ENCODE measurements at regions not wholly inside any gene's neighbourhood (a gene's known extent, or its start where the extent isn't known, plus 50 kb on each side); places are given as distances from the start of the nearest gene placed in this dataset.

DNA sequence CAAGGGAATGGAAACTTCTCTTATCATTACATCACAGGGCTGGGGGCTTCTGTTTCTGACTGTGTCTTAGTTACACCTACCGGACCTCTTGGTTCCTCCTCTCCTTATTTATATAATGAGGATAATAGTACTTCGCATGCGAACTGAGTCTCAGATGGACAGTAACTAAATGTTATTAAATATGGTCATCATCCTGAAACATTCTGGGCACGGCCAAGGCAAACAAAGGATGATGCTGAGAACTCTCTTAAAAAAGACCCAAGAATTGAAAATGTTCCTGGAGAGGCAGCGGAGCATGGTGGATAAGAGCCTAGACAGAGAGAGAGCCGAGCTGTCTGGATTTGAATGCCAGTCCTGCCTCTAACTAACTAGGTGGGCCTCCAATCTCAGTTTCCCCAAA is 119.8 kb upstream of the SASH1 start:
- TF ChIP-seq POLR2A (IDR thresholded peaks at IDR 0.05; ENCODE audit: borderline replicate concordance, extremely low read depth, insufficient read depth, insufficient read length) (no peak), EGR1 (IDR thresholded peaks at IDR 0.05; ENCODE audit: low read depth) (no peak)
- TF ChIP-seq, protein P1, sequence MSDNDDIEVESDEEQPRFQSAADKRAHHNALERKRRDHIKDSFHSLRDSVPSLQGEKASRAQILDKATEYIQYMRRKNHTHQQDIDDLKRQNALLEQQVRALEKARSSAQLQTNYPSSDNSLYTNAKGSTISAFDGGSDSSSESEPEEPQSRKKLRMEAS (IDR thresholded peaks at IDR 0.05) = no peak
- CTCF ChIA-PET = no interaction called here
- Histone ChIP-seq H3K27me3 (ENCODE audit: insufficient read depth, low read length) (0 out of 2 replicates have a peak, but pooled peaks cover 7% of the 10 kb centered on the region), H4K20me1 (ENCODE audit: insufficient read depth) (no peaks in the 10 kb centered on the region), H3K4me1 (ENCODE audit: control insufficient read depth in 1 of 2, insufficient read depth in 2 of 2, low read length in 2 of 2) (no peaks in the 10 kb centered on the region; a peak in 1 of 4 replicates), H3K4me3 (replicated peaks in 1 of 2; ENCODE audit: low read depth in 1 of 2, low read length in 2 of 2) (no peak overlapping the region), H3K36me3 (ENCODE audit: control insufficient read depth in 1 of 2, insufficient read depth in 2 of 2, low read length in 2 of 2) (no peaks in the 10 kb centered on the region), H3K27ac (ENCODE audit: low read depth, low read length) (no peak overlapping the region), H2AFZ (ENCODE audit: low read depth, low read length, poor library complexity, severe bottlenecking) (no peak overlapping the region), H3K79me2 (ENCODE audit: insufficient read depth, low read length) (no peaks in the 10 kb centered on the region), H3K9ac (ENCODE audit: low read length) (no peak overlapping the region), H3K9me3 (ENCODE audit: control insufficient read depth in 1 of 2, insufficient read depth in 1 of 2, low read depth in 1 of 2, low read length in 2 of 2) (no peaks in the 10 kb centered on the region), H3K4me2 (ENCODE audit: low read length) (no peak overlapping the region), H3K9me2 (ENCODE audit: insufficient read depth) (no peaks in the 10 kb centered on the region)
- ATAC-seq (no peak), DNase-seq (ENCODE audit: low read depth, low spot score) (no peak)
- POLR2A ChIA-PET = no interaction called here
- intact Hi-C loops (cut with micrococcal nuclease) = no loop called here
- RAD21 ChIA-PET (ENCODE audit: low non-redundant PET in 1 of 2, low total read pairs in 2 of 2, uncharacterized antibody in 2 of 2, unreplicated experiment in 2 of 2) = no interaction called here
- no TSS peak for BruUV-seq (replicated peaks)

DNA sequence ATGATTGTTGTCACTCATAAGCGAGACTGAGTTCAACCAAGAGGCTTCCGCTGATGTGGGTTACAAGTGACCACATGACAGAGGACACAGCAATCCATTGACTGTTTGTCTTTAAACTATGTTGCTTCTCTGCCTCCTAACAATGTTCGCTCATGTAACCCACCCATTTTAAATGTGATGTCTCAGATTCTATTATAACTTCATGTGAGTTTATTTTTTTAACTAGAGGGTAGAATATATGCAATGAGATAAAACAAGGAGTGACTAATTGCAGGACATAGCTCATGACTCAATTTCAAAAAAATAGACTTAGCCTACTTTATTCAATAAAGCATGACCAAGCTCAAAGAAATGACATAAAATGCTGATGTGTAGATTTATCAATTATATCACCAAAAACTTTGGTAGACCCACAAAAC is 119.2 kb upstream of the SASH1 start:
- RAD21 ChIA-PET (ENCODE audit: low non-redundant PET in 1 of 2, low total read pairs in 2 of 2, uncharacterized antibody in 2 of 2, unreplicated experiment in 2 of 2) = no interaction called here
- BruUV-seq (replicated peaks) = no TSS peak
- 0 out of 2 replicates have a peak, but pooled peaks cover 7% of the 10 kb centered on the region for H3K27me3 ChIP-seq (ENCODE audit: insufficient read depth, low read length)
- TF ChIP-seq, protein P2, sequence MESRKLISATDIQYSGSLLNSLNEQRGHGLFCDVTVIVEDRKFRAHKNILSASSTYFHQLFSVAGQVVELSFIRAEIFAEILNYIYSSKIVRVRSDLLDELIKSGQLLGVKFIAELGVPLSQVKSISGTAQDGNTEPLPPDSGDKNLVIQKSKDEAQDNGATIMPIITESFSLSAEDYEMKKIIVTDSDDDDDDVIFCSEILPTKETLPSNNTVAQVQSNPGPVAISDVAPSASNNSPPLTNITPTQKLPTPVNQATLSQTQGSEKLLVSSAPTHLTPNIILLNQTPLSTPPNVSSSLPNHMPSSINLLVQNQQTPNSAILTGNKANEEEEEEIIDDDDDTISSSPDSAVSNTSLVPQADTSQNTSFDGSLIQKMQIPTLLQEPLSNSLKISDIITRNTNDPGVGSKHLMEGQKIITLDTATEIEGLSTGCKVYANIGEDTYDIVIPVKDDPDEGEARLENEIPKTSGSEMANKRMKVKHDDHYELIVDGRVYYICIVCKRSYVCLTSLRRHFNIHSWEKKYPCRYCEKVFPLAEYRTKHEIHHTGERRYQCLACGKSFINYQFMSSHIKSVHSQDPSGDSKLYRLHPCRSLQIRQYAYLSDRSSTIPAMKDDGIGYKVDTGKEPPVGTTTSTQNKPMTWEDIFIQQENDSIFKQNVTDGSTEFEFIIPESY (IDR thresholded peaks at IDR 0.05; ENCODE audit: extremely low read depth, insufficient replicate concordance, low read length) = no peak
- TF ChIP-seq CEBPB (IDR thresholded peaks at IDR 0.05; ENCODE audit: low read depth) (no peak), ATF3 (IDR thresholded peaks at IDR 0.05) (no peak), REST (IDR thresholded peaks at IDR 0.05; ENCODE audit: low read depth) (no peak), ZNF274 (IDR thresholded peaks at IDR 0.05; ENCODE audit: low read depth, low read length) (no peak), SIN3A (IDR thresholded peaks at IDR 0.05; ENCODE audit: low read depth) (no peak), POLR2AphosphoS5 (IDR thresholded peaks at IDR 0.05; ENCODE audit: low read depth, low read length) (no peak), CBX3 (IDR thresholded peaks at IDR 0.05; ENCODE audit: low read depth) (no peak), ELF1 (IDR thresholded peaks at IDR 0.05; ENCODE audit: borderline replicate concordance, low read depth) (no peak), JUND (IDR thresholded peaks at IDR 0.05) (no peak), SP1 (IDR thresholded peaks at IDR 0.05; ENCODE audit: low read depth) (no peak)
- no peak overlapping the region for H3K4me3 ChIP-seq (replicated peaks in 1 of 2; ENCODE audit: low read depth in 1 of 2, low read length in 2 of 2)
- H3K4me1 ChIP-seq (ENCODE audit: control insufficient read depth in 1 of 2, insufficient read depth in 2 of 2, low read length in 2 of 2) = no peaks in the 10 kb centered on the region; a peak in 1 of 4 replicates
- H3K36me3 ChIP-seq (ENCODE audit: control insufficient read depth in 1 of 2, insufficient read depth in 2 of 2, low read length in 2 of 2) = no peaks in the 10 kb centered on the region
- H3K9me2 ChIP-seq (ENCODE audit: insufficient read depth) = no peaks in the 10 kb centered on the region
- POLR2A ChIA-PET = no interaction called here
- no peaks in the 10 kb centered on the region for H3K9me3 ChIP-seq (ENCODE audit: control insufficient read depth in 1 of 2, insufficient read depth in 1 of 2, low read depth in 1 of 2, low read length in 2 of 2)
- H3K9ac ChIP-seq (ENCODE audit: low read length) = no peak overlapping the region
- H3K4me2 ChIP-seq (ENCODE audit: low read length) = no peak overlapping the region
- CTCF ChIA-PET = no interaction called here
- ATAC-seq = no peak
- DNase-seq (ENCODE audit: low read depth, low spot score) = no peak
- intact Hi-C loops (cut with micrococcal nuclease) = no loop called here
- H4K20me1 ChIP-seq (ENCODE audit: insufficient read depth) = no peaks in the 10 kb centered on the region
- no peak overlapping the region for H2AFZ ChIP-seq (ENCODE audit: low read depth, low read length, poor library complexity, severe bottlenecking)
- no peak overlapping the region for H3K27ac ChIP-seq (ENCODE audit: low read depth, low read length)
- H3K79me2 ChIP-seq (ENCODE audit: insufficient read depth, low read length) = no peaks in the 10 kb centered on the region
